ENCODE measurements at regions not wholly inside any gene's neighbourhood (a gene's known extent, or its start where the extent isn't known, plus 50 kb on each side); places are given as distances from the start of the nearest gene placed in this dataset.
"Not testable (repeated sequence)": the region's sequence is repeated elsewhere in the genome, so short reads cannot be mapped to it uniquely, and the experiment has no call there.

GRCh38 chr1:116185161-116185701, 74.0 kb downstream of the MAB21L3 start:
- DNase-seq, result no peak

- no peak for DNase-seq
Measured at GRCh38 chr1:116189481-116189880, 78.3 kb downstream of the MAB21L3 start.

- DNase-seq, result no peak
Measured at GRCh38 chr1:116191294-116191693, 80.1 kb downstream of the MAB21L3 start.

GRCh38 chr1:116193768-116194167, 82.6 kb downstream of the MAB21L3 start:
- DNase-seq, result no peak

- DNase-seq, result no peak
Measured at GRCh38 chr1:116194568-116194967, 83.4 kb downstream of the MAB21L3 start.

- no peak for DNase-seq
Measured at GRCh38 chr1:116195077-116195868, 84.1 kb downstream of the MAB21L3 start.

GRCh38 chr1:116200343-116200742, 89.1 kb downstream of the MAB21L3 start:
- DNase-seq, result not testable (repeated sequence)

- no peak for DNase-seq
Measured at GRCh38 chr1:116201911-116202310, 90.7 kb downstream of the MAB21L3 start.

- no peak for DNase-seq
Measured at GRCh38 chr1:116203181-116203723, 92.1 kb downstream of the MAB21L3 start.

GRCh38 chr1:116203920-116204319, 92.7 kb downstream of the MAB21L3 start:
- DNase-seq, result no peak

GRCh38 chr1:116205941-116206679, 94.9 kb downstream of the MAB21L3 start:
- DNase-seq, result no peak

- DNase-seq, result no peak
Measured at GRCh38 chr1:116207126-116207735, 96.0 kb downstream of the MAB21L3 start.

GRCh38 chr1:116208136-116208535, 96.9 kb downstream of the MAB21L3 start:
- DNase-seq, result no peak

- no peak for DNase-seq
Measured at GRCh38 chr1:116211294-116211693, 100.1 kb downstream of the MAB21L3 start.

- DNase-seq, result no peak
Measured at GRCh38 chr1:116218922-116219321, 107.7 kb downstream of the MAB21L3 start.

- DNase-seq, result no peak
Measured at GRCh38 chr1:116219651-116220434, 108.6 kb downstream of the MAB21L3 start.

- DNase-seq, result no peak
Measured at GRCh38 chr1:116224111-116224510, 112.9 kb downstream of the MAB21L3 start.

GRCh38 chr1:116224561-116224960, 113.4 kb downstream of the MAB21L3 start:
- no peak for DNase-seq

GRCh38 chr1:116226017-116226416, 114.8 kb downstream of the MAB21L3 start:
- no peak for DNase-seq

- no peak for DNase-seq
Measured at GRCh38 chr1:116228511-116228910, 117.3 kb downstream of the MAB21L3 start.

GRCh38 chr1:116230712-116231111, 119.5 kb downstream of the MAB21L3 start:
- no peak for DNase-seq

- no peak for DNase-seq
Measured at GRCh38 chr1:116231752-116232151, 120.6 kb downstream of the MAB21L3 start.

Data from activated CD4-positive, alpha-beta T cell treated with anti-CD3 and anti-CD28 coated beads, Interleukin-2, amount 50 U/mL, for 48 hours (primary cell).